WTC11 (cell line): ENCODE measurements at regions not wholly inside any gene's neighbourhood (a gene's known extent, or its start where the extent isn't known, plus 50 kb on each side); places are given as distances from the start of the nearest gene placed in this dataset.

Experiments
- CREB1 ChIP-seq: sonication (generic); formaldehyde crosslinking; IDR thresholded peaks from 2 replicates; pipeline ENCODE4 v1.8.0; 2023; ENCODE audit warnings: mild to moderate bottlenecking, missing genetic modification reagents
- EMX1 ChIP-seq: fragments of 250-450 bp; sonication (Bioruptor Pico); IDR thresholded peaks from 2 replicates; pipeline ENCODE4 v1.8.0; 2021; ENCODE audit warnings: mild to moderate bottlenecking
- ESRRA ChIP-seq: sonication (generic); formaldehyde crosslinking; IDR thresholded peaks from 2 replicates; pipeline ENCODE4 v1.8.1; 2022; ENCODE audit warnings: mild to moderate bottlenecking, missing genetic modification reagents, borderline replicate concordance
- NFE2L1 ChIP-seq: sonication (generic); formaldehyde crosslinking; IDR thresholded peaks from 2 replicates; pipeline ENCODE4 v1.8.1; 2023; ENCODE audit warnings: missing genetic modification reagents
- NR1H2 ChIP-seq: sonication (generic); formaldehyde crosslinking; IDR thresholded peaks from 2 replicates; pipeline ENCODE4 v1.9.0; 2021; ENCODE audit warnings: mild to moderate bottlenecking, moderate library complexity, missing genetic modification reagents
- SP1 ChIP-seq: sonication (generic); formaldehyde crosslinking; conservative IDR thresholded peaks from 2 replicates; pipeline ENCODE4 v1.8.1; 2022; ENCODE audit warnings: missing genetic modification reagents
- TCF7 ChIP-seq: sonication (generic); formaldehyde crosslinking; IDR thresholded peaks from 2 replicates; pipeline ENCODE4 v1.8.0; 2022; ENCODE audit warnings: mild to moderate bottlenecking, low read depth, missing genetic modification reagents, moderate library complexity
- TEAD4 ChIP-seq: sonication (generic); formaldehyde crosslinking; IDR thresholded peaks from 2 replicates; pipeline ENCODE4 v1.8.0; 2022; ENCODE audit warnings: mild to moderate bottlenecking, missing genetic modification reagents
- TP53 ChIP-seq: sonication (generic); formaldehyde crosslinking; IDR thresholded peaks from 2 replicates; pipeline ENCODE4 v1.8.1; 2023; ENCODE audit warnings: mild to moderate bottlenecking, missing genetic modification reagents
- ZNF138 ChIP-seq: sonication (generic); formaldehyde crosslinking; conservative IDR thresholded peaks from 2 replicates; pipeline ENCODE4 v1.8.1; 2022; ENCODE audit warnings: mild to moderate bottlenecking, moderate library complexity, missing genetic modification reagents
- TF ChIP-seq, protein P1 (sequence below): sonication (generic); formaldehyde crosslinking; IDR thresholded peaks from 2 replicates; pipeline ENCODE4 v1.8.1; 2022; ENCODE audit warnings: missing genetic modification reagents, borderline replicate concordance
- TF ChIP-seq, protein P2 (sequence below): fragments of 200-600 bp; IDR thresholded peaks from 2 replicates; pipeline ENCODE4 v1.8.0; 2022; ENCODE audit warnings: antibody characterized with exemption
- TF ChIP-seq, protein P3 (sequence below): sonication (generic); formaldehyde crosslinking; IDR thresholded peaks from 2 replicates; pipeline ENCODE4 v1.8.1; 2022; ENCODE audit warnings: low read depth, mild to moderate bottlenecking, moderate library complexity, missing genetic modification reagents, borderline replicate concordance
- TF ChIP-seq, protein P4 (sequence below): sonication (generic); formaldehyde crosslinking; IDR thresholded peaks from 2 replicates; pipeline ENCODE4 v1.8.0; 2022; ENCODE audit warnings: mild to moderate bottlenecking, missing genetic modification reagents

DNA sequence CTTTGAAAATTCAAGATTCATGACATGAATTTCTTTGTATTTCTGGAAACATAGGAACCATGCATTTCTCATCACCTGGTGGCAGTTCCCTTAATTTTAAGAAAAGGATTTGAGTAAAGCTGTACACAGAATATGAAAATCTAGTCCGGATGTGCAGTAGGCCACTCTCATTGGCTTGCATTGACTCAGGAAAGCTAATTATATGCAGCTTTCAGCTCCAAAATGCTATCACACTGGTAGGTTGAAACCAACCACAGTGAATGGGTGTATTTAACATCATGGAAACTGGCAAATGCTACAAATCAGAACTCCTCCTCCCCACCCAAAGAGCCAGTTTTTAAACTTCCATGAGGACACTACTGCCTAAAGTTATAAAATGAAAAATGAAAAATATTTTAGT, 161.6 kb upstream of the FBXL17 start:
- TF ChIP-seq SP1 (CRISPR knock-in tag) (no peak), EMX1 (CRISPR knock-in tag) (no peak), CREB1 (no peak), NFE2L1 (CRISPR knock-in tag) (no peak), TP53 (no peak), ESRRA (CRISPR knock-in tag) (no peak), NR1H2 (CRISPR knock-in tag) (no peak), ZNF138 (CRISPR knock-in tag) (no peak), TEAD4 (no peak), TCF7 (CRISPR knock-in tag) (no peak)
- TF ChIP-seq, protein P1, sequence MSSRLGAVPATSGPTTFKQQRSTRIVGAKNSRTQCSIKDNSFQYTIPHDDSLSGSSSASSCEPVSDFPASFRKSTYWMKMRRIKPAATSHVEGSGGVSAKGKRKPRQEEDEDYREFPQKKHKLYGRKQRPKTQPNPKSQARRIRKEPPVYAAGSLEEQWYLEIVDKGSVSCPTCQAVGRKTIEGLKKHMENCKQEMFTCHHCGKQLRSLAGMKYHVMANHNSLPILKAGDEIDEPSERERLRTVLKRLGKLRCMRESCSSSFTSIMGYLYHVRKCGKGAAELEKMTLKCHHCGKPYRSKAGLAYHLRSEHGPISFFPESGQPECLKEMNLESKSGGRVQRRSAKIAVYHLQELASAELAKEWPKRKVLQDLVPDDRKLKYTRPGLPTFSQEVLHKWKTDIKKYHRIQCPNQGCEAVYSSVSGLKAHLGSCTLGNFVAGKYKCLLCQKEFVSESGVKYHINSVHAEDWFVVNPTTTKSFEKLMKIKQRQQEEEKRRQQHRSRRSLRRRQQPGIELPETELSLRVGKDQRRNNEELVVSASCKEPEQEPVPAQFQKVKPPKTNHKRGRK (CRISPR knock-in tag), result no peak
- TF ChIP-seq, protein P2, sequence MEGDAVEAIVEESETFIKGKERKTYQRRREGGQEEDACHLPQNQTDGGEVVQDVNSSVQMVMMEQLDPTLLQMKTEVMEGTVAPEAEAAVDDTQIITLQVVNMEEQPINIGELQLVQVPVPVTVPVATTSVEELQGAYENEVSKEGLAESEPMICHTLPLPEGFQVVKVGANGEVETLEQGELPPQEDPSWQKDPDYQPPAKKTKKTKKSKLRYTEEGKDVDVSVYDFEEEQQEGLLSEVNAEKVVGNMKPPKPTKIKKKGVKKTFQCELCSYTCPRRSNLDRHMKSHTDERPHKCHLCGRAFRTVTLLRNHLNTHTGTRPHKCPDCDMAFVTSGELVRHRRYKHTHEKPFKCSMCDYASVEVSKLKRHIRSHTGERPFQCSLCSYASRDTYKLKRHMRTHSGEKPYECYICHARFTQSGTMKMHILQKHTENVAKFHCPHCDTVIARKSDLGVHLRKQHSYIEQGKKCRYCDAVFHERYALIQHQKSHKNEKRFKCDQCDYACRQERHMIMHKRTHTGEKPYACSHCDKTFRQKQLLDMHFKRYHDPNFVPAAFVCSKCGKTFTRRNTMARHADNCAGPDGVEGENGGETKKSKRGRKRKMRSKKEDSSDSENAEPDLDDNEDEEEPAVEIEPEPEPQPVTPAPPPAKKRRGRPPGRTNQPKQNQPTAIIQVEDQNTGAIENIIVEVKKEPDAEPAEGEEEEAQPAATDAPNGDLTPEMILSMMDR, result no peak
- TF ChIP-seq, protein P3, sequence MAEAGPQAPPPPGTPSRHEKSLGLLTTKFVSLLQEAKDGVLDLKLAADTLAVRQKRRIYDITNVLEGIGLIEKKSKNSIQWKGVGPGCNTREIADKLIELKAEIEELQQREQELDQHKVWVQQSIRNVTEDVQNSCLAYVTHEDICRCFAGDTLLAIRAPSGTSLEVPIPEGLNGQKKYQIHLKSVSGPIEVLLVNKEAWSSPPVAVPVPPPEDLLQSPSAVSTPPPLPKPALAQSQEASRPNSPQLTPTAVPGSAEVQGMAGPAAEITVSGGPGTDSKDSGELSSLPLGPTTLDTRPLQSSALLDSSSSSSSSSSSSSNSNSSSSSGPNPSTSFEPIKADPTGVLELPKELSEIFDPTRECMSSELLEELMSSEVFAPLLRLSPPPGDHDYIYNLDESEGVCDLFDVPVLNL (CRISPR knock-in tag), result no peak
- TF ChIP-seq, protein P4, sequence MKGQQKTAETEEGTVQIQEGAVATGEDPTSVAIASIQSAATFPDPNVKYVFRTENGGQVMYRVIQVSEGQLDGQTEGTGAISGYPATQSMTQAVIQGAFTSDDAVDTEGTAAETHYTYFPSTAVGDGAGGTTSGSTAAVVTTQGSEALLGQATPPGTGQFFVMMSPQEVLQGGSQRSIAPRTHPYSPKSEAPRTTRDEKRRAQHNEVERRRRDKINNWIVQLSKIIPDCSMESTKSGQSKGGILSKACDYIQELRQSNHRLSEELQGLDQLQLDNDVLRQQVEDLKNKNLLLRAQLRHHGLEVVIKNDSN, result no peak
